ENCODE measurements at regions not wholly inside any gene's neighbourhood (a gene's known extent, or its start where the extent isn't known, plus 50 kb on each side); places are given as distances from the start of the nearest gene placed in this dataset.

- no peak overlapping the region for H3K4me3 ChIP-seq
- H3K36me3 ChIP-seq (ENCODE audit: insufficient read depth, low read length): no peaks in the 10 kb centered on the region
- TF ChIP-seq FOXP2 (optimal IDR thresholded peaks at IDR 0.05; ENCODE audit: control extremely low read depth, extremely low read length, insufficient read depth) (no peak), EZH2 (IDR thresholded peaks at IDR 0.05) (no peak), POLR2AphosphoS5 (IDR thresholded peaks at IDR 0.05; ENCODE audit: borderline replicate concordance, low read depth, low read length) (no peak)
- H3K9me3 ChIP-seq (ENCODE audit: low read depth, low read length): no peaks in the 10 kb centered on the region
- no peak overlapping the region for H3K9ac ChIP-seq (ENCODE audit: insufficient read length)
- no peak overlapping the region for H3K27ac ChIP-seq
- DNase-seq (ENCODE audit: low read depth, low spot score): no peak
These were observed 218.1 kb downstream of the SP3 start for GRCh38 chr2:173747035-173747434.

GRCh38 chr2:173749315-173749714 is 215.9 kb downstream of the SP3 start:
- Histone ChIP-seq H3K36me3 (ENCODE audit: insufficient read depth, low read length) (no peaks in the 10 kb centered on the region), H3K9me3 (ENCODE audit: low read depth, low read length) (no peaks in the 10 kb centered on the region)
- DNase-seq (ENCODE audit: low read depth, low spot score): no peak

DNA sequence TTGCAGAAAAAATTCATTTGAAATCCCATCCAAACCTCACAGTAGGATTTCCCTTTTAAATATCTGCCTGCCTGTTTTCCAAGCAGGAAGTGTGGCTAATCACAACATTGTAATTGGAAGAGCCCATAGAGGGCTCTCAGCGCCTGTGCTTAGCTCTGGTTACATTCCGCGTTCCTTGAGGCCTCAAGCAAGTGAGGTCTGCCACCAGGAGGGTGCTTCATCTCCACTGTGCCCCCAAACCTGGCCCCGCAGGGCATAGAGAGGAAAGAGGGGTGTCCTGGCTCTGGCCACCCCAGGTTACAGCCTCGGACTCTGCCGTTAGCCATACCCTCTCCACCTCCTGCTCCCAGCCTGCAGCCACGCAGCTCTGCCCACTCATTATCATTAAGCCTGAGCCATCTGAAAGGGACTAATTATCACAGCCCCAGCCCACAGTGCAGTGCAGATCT is 214.8 kb downstream of the SP3 start:
- no peak for TF ChIP-seq POLR2AphosphoS5 (IDR thresholded peaks at IDR 0.05; ENCODE audit: borderline replicate concordance, low read depth, low read length)
- TF ChIP-seq FOXP2 (optimal IDR thresholded peaks at IDR 0.05; ENCODE audit: control extremely low read depth, extremely low read length, insufficient read depth): no peak
- TF ChIP-seq EZH2 (IDR thresholded peaks at IDR 0.05): no peak
- H3K27ac ChIP-seq: no peak overlapping the region
- H3K9ac ChIP-seq (ENCODE audit: insufficient read length): no peak overlapping the region

More at GRCh38 chr2:173749315-173749714, 215.9 kb downstream of the SP3 start:
- no peak overlapping the region for H3K9ac ChIP-seq (ENCODE audit: insufficient read length)
- TF ChIP-seq POLR2AphosphoS5 (IDR thresholded peaks at IDR 0.05; ENCODE audit: borderline replicate concordance, low read depth, low read length): no peak
- TF ChIP-seq FOXP2 (optimal IDR thresholded peaks at IDR 0.05; ENCODE audit: control extremely low read depth, extremely low read length, insufficient read depth): no peak
- TF ChIP-seq EZH2 (IDR thresholded peaks at IDR 0.05): no peak
- no peak overlapping the region for H3K27ac ChIP-seq
- H3K4me3 ChIP-seq: no peak overlapping the region

GRCh38 chr2:173750831-173751230 is 214.3 kb downstream of the SP3 start:
- Histone ChIP-seq H3K27ac (no peak overlapping the region), H3K9me3 (ENCODE audit: low read depth, low read length) (no peaks in the 10 kb centered on the region), H3K4me3 (no peak overlapping the region), H3K36me3 (ENCODE audit: insufficient read depth, low read length) (no peaks in the 10 kb centered on the region), H3K9ac (ENCODE audit: insufficient read length) (no peak overlapping the region)
- no peak for DNase-seq (ENCODE audit: low read depth, low spot score)
- TF ChIP-seq EZH2 (IDR thresholded peaks at IDR 0.05) (no peak), POLR2AphosphoS5 (IDR thresholded peaks at IDR 0.05; ENCODE audit: borderline replicate concordance, low read depth, low read length) (no peak), FOXP2 (optimal IDR thresholded peaks at IDR 0.05; ENCODE audit: control extremely low read depth, extremely low read length, insufficient read depth) (no peak)

More for the DNA sequence above, 214.8 kb downstream of the SP3 start:
- Histone ChIP-seq H3K36me3 (ENCODE audit: insufficient read depth, low read length) (no peaks in the 10 kb centered on the region), H3K9me3 (ENCODE audit: low read depth, low read length) (no peaks in the 10 kb centered on the region), H3K4me3 (no peak overlapping the region)
- peak; percentile 24 for DNase-seq (ENCODE audit: low read depth, low spot score)

DNA sequence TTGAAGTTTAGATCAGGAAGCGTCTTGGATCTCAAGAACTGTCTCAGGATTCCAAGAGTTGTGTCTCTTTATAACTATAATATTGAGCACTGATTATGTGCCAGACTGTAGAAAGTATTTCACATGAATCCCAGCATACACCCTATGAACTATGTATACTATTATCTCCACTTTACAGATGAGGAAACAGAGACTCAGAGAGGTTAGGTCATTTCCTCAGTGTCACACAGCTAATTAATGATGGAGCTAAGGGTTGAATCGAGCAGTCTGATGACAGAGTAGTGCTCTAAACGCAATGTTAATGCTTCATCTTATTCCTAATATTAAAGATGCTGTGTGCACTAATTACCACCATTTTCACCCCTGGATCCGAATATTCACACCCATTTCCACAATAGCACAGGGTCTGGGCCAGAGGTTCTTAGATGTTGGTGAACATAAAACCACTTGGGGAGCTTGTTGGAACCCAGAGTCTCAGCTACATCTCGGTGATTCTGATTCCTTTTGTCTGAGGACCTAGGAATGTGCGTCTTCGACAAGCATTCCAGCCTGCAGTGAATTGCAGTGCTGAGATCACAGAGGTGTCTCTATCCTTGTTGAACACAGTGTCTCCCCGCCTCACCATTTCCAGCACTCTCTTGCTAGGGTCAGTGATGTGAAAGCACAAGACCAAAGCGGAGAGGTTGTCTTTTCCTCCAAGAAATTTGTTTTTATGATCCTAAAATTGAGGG is 213.8 kb downstream of the SP3 start:
- Histone ChIP-seq H3K27ac (no peak overlapping the region), H3K9me3 (ENCODE audit: low read depth, low read length) (no peaks in the 10 kb centered on the region), H3K9ac (ENCODE audit: insufficient read length) (no peak overlapping the region), H3K4me3 (no peak overlapping the region), H3K36me3 (ENCODE audit: insufficient read depth, low read length) (no peaks in the 10 kb centered on the region)
- TF ChIP-seq POLR2AphosphoS5 (IDR thresholded peaks at IDR 0.05; ENCODE audit: borderline replicate concordance, low read depth, low read length) (no peak), EZH2 (IDR thresholded peaks at IDR 0.05) (no peak), FOXP2 (optimal IDR thresholded peaks at IDR 0.05; ENCODE audit: control extremely low read depth, extremely low read length, insufficient read depth) (no peak)
- no peak for DNase-seq (ENCODE audit: low read depth, low spot score)

DNA sequence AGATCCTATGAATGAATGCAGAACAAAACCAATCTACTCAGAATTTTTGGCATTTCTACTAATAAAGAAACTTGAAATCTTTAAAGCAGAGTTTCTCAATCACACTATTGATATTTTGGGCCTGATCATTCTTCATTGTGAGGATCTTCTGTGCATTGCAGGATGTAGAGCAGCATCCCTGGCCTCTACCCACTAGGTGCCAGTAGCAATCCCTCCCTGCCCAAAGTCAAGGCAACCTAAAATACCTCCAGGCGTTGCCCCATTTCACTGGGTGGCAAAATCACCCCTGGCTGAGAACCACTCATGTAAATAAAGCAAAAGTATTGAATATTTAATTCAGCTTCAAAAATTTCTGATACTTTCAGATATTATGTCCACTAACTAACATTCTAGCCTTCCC is 213.0 kb downstream of the SP3 start:
- Histone ChIP-seq H3K4me3 (no peak overlapping the region), H3K36me3 (ENCODE audit: insufficient read depth, low read length) (no peaks in the 10 kb centered on the region), H3K27ac (no peak overlapping the region), H3K9me3 (ENCODE audit: low read depth, low read length) (no peaks in the 10 kb centered on the region), H3K9ac (ENCODE audit: insufficient read length) (no peak overlapping the region)
- DNase-seq (ENCODE audit: low read depth, low spot score): no peak
- TF ChIP-seq FOXP2 (optimal IDR thresholded peaks at IDR 0.05; ENCODE audit: control extremely low read depth, extremely low read length, insufficient read depth) (no peak), EZH2 (IDR thresholded peaks at IDR 0.05) (no peak), POLR2AphosphoS5 (IDR thresholded peaks at IDR 0.05; ENCODE audit: borderline replicate concordance, low read depth, low read length) (no peak)

DNA sequence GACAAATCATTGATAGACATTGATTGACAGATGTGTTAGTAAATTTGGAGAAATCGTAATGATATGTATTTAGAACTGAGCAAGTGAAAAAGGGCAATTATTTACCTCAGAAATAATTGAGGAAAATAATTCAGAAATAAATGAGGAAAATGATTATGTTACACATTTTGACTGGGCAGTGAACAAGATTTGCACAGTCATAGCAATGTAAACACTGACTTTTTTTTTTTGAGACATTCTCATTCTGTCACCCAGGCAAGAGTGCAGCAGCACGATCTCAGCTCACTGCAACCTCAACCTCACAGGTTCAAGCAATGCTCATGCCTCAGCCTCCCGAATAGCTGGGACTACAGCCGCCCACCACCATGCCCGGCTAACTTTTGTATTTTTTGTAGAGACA is 211.7 kb downstream of the SP3 start:
- H3K9ac ChIP-seq (ENCODE audit: insufficient read length): no peak overlapping the region
- H3K4me3 ChIP-seq: no peak overlapping the region
- TF ChIP-seq FOXP2 (optimal IDR thresholded peaks at IDR 0.05; ENCODE audit: control extremely low read depth, extremely low read length, insufficient read depth): no peak
- no peak for TF ChIP-seq POLR2AphosphoS5 (IDR thresholded peaks at IDR 0.05; ENCODE audit: borderline replicate concordance, low read depth, low read length)
- no peak for TF ChIP-seq EZH2 (IDR thresholded peaks at IDR 0.05)
- DNase-seq (ENCODE audit: low read depth, low spot score): no peak
- H3K36me3 ChIP-seq (ENCODE audit: insufficient read depth, low read length): no peaks in the 10 kb centered on the region
- H3K27ac ChIP-seq: no peak overlapping the region
- H3K9me3 ChIP-seq (ENCODE audit: low read depth, low read length): no peaks in the 10 kb centered on the region

DNA sequence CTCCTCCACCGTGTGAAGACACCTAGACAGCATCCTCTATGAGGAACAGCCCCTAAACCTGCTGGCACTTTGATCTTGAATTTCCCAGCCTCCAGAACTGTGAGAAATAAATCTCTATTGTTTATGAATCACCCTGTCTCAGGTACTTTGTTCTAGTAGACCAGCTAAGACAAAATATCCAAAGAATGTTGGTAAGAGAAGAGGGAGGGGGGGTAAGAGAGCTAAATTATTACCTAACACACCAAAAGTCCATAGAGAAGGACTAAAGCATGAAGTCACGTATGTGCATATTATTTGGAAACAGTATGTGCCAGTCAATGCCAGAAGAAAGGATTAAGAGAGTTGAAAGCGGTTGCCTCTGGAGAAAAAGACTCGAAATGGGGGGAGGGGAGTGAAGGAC is 211.0 kb downstream of the SP3 start:
- no peak overlapping the region for H3K9ac ChIP-seq (ENCODE audit: insufficient read length)
- TF ChIP-seq POLR2AphosphoS5 (IDR thresholded peaks at IDR 0.05; ENCODE audit: borderline replicate concordance, low read depth, low read length): no peak
- no peak for TF ChIP-seq EZH2 (IDR thresholded peaks at IDR 0.05)
- TF ChIP-seq FOXP2 (optimal IDR thresholded peaks at IDR 0.05; ENCODE audit: control extremely low read depth, extremely low read length, insufficient read depth): no peak
- no peak for DNase-seq (ENCODE audit: low read depth, low spot score)

More for the DNA sequence above, 211.0 kb downstream of the SP3 start:
- H3K9me3 ChIP-seq (ENCODE audit: low read depth, low read length): no peaks in the 10 kb centered on the region
- H3K4me3 ChIP-seq: no peak overlapping the region
- H3K27ac ChIP-seq: no peak overlapping the region
- H3K36me3 ChIP-seq (ENCODE audit: insufficient read depth, low read length): no peaks in the 10 kb centered on the region
